NCI-H146 (cell line): ENCODE measurements at regions not wholly inside any gene's neighbourhood (a gene's known extent, or its start where the extent isn't known, plus 50 kb on each side); places are given as distances from the start of the nearest gene placed in this dataset.
"Not testable (repeated sequence)": the region's sequence is repeated elsewhere in the genome, so short reads cannot be mapped to it uniquely, and the experiment has no call there.

ENCODE experiments used
- DNase-seq: peaks from one replicate; lab custom pipeline; 2025; lab: John Stamatoyannopoulos, UW

GRCh38 chr1:227508431-227508830 lies 54.9 kb upstream of the ZNF678 start:
- no peak for DNase-seq

GRCh38 chr1:227506490-227507393 lies 56.6 kb upstream of the ZNF678 start:
- DNase-seq = not testable (repeated sequence)

- not testable (repeated sequence) for DNase-seq
Observed at GRCh38 chr1:227496045-227496444, 67.3 kb upstream of the ZNF678 start.

GRCh38 chr1:227493863-227494551 lies 69.3 kb upstream of the ZNF678 start:
- not testable (repeated sequence) for DNase-seq

- no peak for DNase-seq
Observed at GRCh38 chr1:227490478-227490877, 72.9 kb upstream of the ZNF678 start.

GRCh38 chr1:227490001-227490400 lies 73.4 kb upstream of the ZNF678 start:
- no peak for DNase-seq

- DNase-seq = peak; percentile 23
Observed at GRCh38 chr1:227489572-227489971, 73.8 kb upstream of the ZNF678 start.

GRCh38 chr1:227487606-227488005 lies 75.8 kb upstream of the ZNF678 start:
- no peak for DNase-seq

- DNase-seq = no peak
Observed at GRCh38 chr1:227486559-227486958, 76.8 kb upstream of the ZNF678 start.

GRCh38 chr1:227482023-227482299 lies 81.4 kb upstream of the ZNF678 start:
- DNase-seq = no peak

GRCh38 chr1:227474072-227474471 lies 89.3 kb upstream of the ZNF678 start:
- DNase-seq = peak; percentile 23

- no peak for DNase-seq
Observed at GRCh38 chr1:227472772-227473171, 90.6 kb upstream of the ZNF678 start.

GRCh38 chr1:227470688-227471087 lies 92.7 kb upstream of the ZNF678 start:
- no peak for DNase-seq

- DNase-seq = no peak
Observed at GRCh38 chr1:227469708-227470107, 93.6 kb upstream of the ZNF678 start.

GRCh38 chr1:227466039-227466645 lies 97.2 kb upstream of the ZNF678 start:
- DNase-seq = no peak

- no peak for DNase-seq
Observed at GRCh38 chr1:227465256-227465655, 98.1 kb upstream of the ZNF678 start.

GRCh38 chr1:227459977-227460376 lies 103.4 kb upstream of the ZNF678 start:
- DNase-seq = no peak

GRCh38 chr1:227459326-227459841 lies 104.0 kb upstream of the ZNF678 start:
- no peak for DNase-seq

GRCh38 chr1:227454686-227455085 lies 108.7 kb upstream of the ZNF678 start:
- no peak for DNase-seq

- peak; percentile 35 for DNase-seq
Observed at GRCh38 chr1:227453631-227454355, 109.6 kb upstream of the ZNF678 start.

- no peak for DNase-seq
Observed at GRCh38 chr1:227451954-227452353, 111.4 kb upstream of the ZNF678 start.

- DNase-seq = no peak
Observed at GRCh38 chr1:227451057-227451456, 112.3 kb upstream of the ZNF678 start.
